Nephron progenitor cell (in vitro differentiated cells): ENCODE measurements at regions not wholly inside any gene's neighbourhood (a gene's known extent, or its start where the extent isn't known, plus 50 kb on each side); places are given as distances from the start of the nearest gene placed in this dataset.
"Not testable (repeated sequence)": the region's sequence is repeated elsewhere in the genome, so short reads cannot be mapped to it uniquely, and the experiment has no call there.

ENCODE experiments used
- DNase-seq: peaks from one replicate; pipeline ENCODE4 v3.0.0; 2021
- H3K27ac Mint-ChIP-seq: 2 replicates; pipeline ENCODE4 v1.8.0; 2021; ENCODE audit warnings: mild to moderate bottlenecking, moderate library complexity, mixed read lengths
- H3K27me3 Mint-ChIP-seq: 2 replicates; pipeline ENCODE4 v1.8.0; 2021; ENCODE audit warnings: mild to moderate bottlenecking, low read depth, mixed read lengths; ENCODE audit not compliant: poor library complexity
- H3K36me3 Mint-ChIP-seq: 2 replicates; pipeline ENCODE4 v1.8.0; 2021; ENCODE audit warnings: low read depth, mixed read lengths
- H3K4me1 Mint-ChIP-seq: 2 replicates; pipeline ENCODE4 v1.8.0; 2021; ENCODE audit warnings: mixed read lengths
- H3K4me3 Mint-ChIP-seq: 2 replicates; pipeline ENCODE4 v1.8.0; 2021; ENCODE audit warnings: mild to moderate bottlenecking, moderate library complexity, mixed read lengths
- H3K9me3 Mint-ChIP-seq: 2 replicates; pipeline ENCODE4 v1.8.0; 2021; ENCODE audit warnings: mild to moderate bottlenecking, moderate library complexity, mixed read lengths
- TF ChIP-seq, protein P1 (sequence below): fragments of 200-600 bp; sonication (generic); IDR thresholded peaks from 2 replicates; pipeline ENCODE4 v1.5.0; 2021; ENCODE audit warnings: antibody characterized with exemption

GRCh38 chr17:74123866-74124444 lies 79.5 kb upstream of the RPL38 start:
- peaks cover 17% of the 10 kb centered on the region for H3K27me3 Mint-ChIP-seq

GRCh38 chr17:74125156-74125555 lies 78.3 kb upstream of the RPL38 start:
- peaks cover 22% of the 10 kb centered on the region for H3K27me3 Mint-ChIP-seq
- TF ChIP-seq, protein P1, sequence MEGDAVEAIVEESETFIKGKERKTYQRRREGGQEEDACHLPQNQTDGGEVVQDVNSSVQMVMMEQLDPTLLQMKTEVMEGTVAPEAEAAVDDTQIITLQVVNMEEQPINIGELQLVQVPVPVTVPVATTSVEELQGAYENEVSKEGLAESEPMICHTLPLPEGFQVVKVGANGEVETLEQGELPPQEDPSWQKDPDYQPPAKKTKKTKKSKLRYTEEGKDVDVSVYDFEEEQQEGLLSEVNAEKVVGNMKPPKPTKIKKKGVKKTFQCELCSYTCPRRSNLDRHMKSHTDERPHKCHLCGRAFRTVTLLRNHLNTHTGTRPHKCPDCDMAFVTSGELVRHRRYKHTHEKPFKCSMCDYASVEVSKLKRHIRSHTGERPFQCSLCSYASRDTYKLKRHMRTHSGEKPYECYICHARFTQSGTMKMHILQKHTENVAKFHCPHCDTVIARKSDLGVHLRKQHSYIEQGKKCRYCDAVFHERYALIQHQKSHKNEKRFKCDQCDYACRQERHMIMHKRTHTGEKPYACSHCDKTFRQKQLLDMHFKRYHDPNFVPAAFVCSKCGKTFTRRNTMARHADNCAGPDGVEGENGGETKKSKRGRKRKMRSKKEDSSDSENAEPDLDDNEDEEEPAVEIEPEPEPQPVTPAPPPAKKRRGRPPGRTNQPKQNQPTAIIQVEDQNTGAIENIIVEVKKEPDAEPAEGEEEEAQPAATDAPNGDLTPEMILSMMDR = no peak
- H3K36me3 Mint-ChIP-seq = peaks cover 5% of the 10 kb centered on the region
- H3K4me3 Mint-ChIP-seq = no peak overlapping the region
- no peak for DNase-seq
- peaks cover 42% of the 10 kb centered on the region for H3K4me1 Mint-ChIP-seq
- peaks cover 12% of the 10 kb centered on the region for H3K9me3 Mint-ChIP-seq
- H3K27ac Mint-ChIP-seq = no peak overlapping the region

More at GRCh38 chr17:74123866-74124444, 79.5 kb upstream of the RPL38 start:
- Mint-ChIP-seq H3K4me1 (peaks cover 53% of the 10 kb centered on the region), H3K27ac (peak overlapping the region; percentile 55), H3K9me3 (peaks cover 12% of the 10 kb centered on the region), H3K36me3 (peaks cover 5% of the 10 kb centered on the region), H3K4me3 (peak overlapping the region; percentile 4)
- TF ChIP-seq, protein P1 = no peak
- DNase-seq = no peak

DNA sequence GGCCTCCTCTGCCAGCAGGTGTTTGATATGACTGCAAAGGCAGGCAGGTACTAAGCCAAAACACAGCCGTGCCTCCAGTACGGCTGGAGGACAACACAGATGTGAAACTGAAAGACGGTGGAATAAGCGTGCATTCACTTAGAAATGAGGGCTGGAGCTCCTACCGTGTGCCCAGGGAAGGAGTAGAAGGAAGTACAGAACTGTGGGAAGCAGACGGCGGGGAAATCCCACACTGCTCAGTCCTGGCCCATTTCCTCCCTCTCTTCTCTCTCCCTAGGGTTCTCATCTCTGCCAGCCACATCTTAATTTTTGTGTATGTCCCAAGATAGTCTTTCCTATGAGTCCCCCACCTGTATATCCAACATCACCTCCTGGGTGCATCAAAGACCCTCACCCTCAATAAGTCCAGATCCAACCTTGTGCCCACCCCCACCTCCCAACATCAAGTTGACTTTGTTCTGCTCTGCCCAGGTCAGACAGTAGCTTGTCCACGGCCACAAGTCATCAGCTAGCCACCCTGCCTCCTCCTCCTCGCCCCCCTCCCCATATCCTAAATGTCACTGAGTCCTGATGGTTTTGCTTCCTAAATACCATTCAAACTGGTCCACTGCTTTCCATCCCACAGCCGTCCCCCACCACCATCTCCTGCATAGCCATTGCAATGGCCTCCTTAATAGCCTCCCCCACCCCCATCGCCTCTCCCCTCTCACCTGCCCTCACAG lies 77.1 kb upstream of the RPL38 start:
- peaks cover 42% of the 10 kb centered on the region for H3K4me1 Mint-ChIP-seq
- H3K4me3 Mint-ChIP-seq = no peak overlapping the region
- H3K27me3 Mint-ChIP-seq = peaks cover 27% of the 10 kb centered on the region
- peaks cover 5% of the 10 kb centered on the region for H3K36me3 Mint-ChIP-seq
- TF ChIP-seq, protein P1 = no peak
- H3K27ac Mint-ChIP-seq = no peak overlapping the region
- DNase-seq = no peak
- peaks cover 10% of the 10 kb centered on the region for H3K9me3 Mint-ChIP-seq

DNA sequence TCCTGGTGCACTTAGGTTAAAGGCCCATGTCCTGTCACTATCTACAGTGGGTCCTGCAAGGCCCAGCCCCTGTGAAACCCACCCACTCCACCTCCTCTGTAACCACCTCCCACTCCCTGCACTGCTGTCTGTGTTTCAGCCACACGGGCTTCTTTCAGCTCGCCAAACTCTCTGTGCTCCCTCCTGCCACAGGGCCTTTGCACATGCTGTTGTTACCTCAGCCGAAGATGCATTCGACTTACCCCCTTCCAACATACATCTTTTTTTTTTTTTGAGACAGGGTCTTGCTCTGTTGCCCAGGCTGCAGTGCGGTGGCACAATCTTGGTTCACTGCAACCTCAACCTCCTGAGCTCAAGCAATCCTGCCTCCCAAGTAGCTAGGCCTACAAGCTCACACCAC lies 76.5 kb upstream of the RPL38 start:
- no peak overlapping the region for H3K27ac Mint-ChIP-seq
- no peak overlapping the region for H3K4me3 Mint-ChIP-seq
- peaks cover 42% of the 10 kb centered on the region for H3K4me1 Mint-ChIP-seq
- TF ChIP-seq, protein P1 = no peak
- H3K36me3 Mint-ChIP-seq = peaks cover 5% of the 10 kb centered on the region
- H3K9me3 Mint-ChIP-seq = peaks cover 11% of the 10 kb centered on the region
- no peak for DNase-seq
- peaks cover 34% of the 10 kb centered on the region for H3K27me3 Mint-ChIP-seq

DNA sequence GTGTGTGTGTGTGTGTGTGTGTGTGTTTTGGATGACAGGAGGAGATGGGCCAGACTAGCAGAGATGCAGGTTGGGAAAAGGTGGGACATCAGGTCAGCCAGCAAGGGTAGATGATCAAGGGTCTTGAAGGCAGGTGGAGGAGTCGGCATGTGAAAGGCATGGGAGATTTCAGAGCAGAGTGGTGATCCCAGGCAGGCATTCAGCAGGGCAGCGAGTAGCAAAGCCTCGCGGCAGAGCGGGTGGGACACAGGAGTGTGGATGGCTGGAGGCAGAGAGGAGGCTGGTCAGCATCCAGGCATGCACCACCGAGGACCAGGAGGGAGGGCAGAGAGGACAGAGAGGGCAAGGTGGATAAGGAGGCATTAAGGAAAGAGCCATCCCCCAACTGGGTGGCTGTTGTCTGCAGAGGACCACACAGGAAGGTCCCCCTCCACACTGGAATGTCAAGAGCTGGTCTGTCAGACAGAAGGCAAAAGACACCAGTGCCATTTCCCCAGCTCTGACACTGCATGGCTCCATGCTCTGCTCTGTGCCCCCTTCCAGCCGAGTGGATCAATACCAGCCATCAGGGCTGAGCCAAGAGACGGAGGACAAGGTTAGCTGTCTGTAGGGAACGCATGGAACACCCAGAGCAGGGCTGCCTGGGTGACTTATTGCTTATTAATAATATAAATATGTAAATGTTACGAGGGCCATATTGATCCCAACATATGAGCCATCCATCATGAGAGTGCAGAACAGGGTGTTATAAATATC lies 74.8 kb upstream of the RPL38 start:
- Mint-ChIP-seq H3K27me3 (peaks cover 37% of the 10 kb centered on the region), H3K4me3 (no peak overlapping the region), H3K27ac (no peak overlapping the region), H3K36me3 (no peaks in the 10 kb centered on the region), H3K4me1 (peaks cover 33% of the 10 kb centered on the region), H3K9me3 (peaks cover 15% of the 10 kb centered on the region)
- TF ChIP-seq, protein P1 = no peak
- DNase-seq = no peak

- Mint-ChIP-seq H3K4me1 (peaks cover 32% of the 10 kb centered on the region), H3K9me3 (peaks cover 15% of the 10 kb centered on the region), H3K27me3 (peaks cover 37% of the 10 kb centered on the region)
- H3K36me3 Mint-ChIP-seq, H3K27ac Mint-ChIP-seq, H3K4me3 Mint-ChIP-seq, DNase-seq: not testable (repeated sequence)
Measured at GRCh38 chr17:74129800-74130199, 73.7 kb upstream of the RPL38 start.
